ENCODE measurements at regions not wholly inside any gene's neighbourhood (a gene's known extent, or its start where the extent isn't known, plus 50 kb on each side); places are given as distances from the start of the nearest gene placed in this dataset.

- Mint-ChIP-seq H3K4me3 (no peak overlapping the region), H3K4me1 (no peaks in the 10 kb centered on the region), H3K27ac (no peak overlapping the region), H3K9me3 (no peaks in the 10 kb centered on the region), H3K27me3 (no peaks in the 10 kb centered on the region), H3K36me3 (ENCODE audit: low read depth) (no peaks in the 10 kb centered on the region)
- ATAC-seq (replicated peaks), result no peak
Observed at GRCh38 chr10:29753283-29753682, 118.5 kb upstream of the SVIL start.

DNA sequence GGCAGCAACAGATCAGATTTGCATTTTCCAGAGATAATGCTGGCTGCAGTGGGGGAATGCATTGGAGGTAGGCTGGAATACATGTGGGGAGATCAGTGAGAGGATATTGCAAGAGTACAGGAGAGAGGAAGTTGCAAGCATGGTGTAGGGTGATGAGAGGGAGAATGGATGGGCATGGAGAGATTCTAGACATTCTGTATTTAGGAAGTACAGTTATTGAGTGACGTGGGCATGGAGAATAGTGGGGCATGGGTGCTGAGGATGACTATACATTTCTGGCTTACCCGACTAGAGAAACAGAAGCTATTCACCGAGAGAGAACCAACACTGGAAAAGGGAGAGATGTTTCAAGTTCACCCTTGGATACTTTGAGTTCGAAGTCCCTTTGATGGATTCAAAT is 116.9 kb upstream of the SVIL start:
- H3K4me3 Mint-ChIP-seq, result no peak overlapping the region
- no peaks in the 10 kb centered on the region for H3K4me1 Mint-ChIP-seq
- ATAC-seq (replicated peaks), result no peak
- H3K36me3 Mint-ChIP-seq (ENCODE audit: low read depth), result no peaks in the 10 kb centered on the region
- H3K27ac Mint-ChIP-seq, result no peak overlapping the region
- no peaks in the 10 kb centered on the region for H3K9me3 Mint-ChIP-seq
- H3K27me3 Mint-ChIP-seq, result no peaks in the 10 kb centered on the region

GRCh38 chr10:29751240-29751639 is 116.5 kb upstream of the SVIL start:
- Mint-ChIP-seq H3K36me3 (ENCODE audit: low read depth) (no peaks in the 10 kb centered on the region), H3K4me3 (no peak overlapping the region), H3K27me3 (no peaks in the 10 kb centered on the region), H3K9me3 (no peaks in the 10 kb centered on the region), H3K27ac (no peak overlapping the region), H3K4me1 (no peaks in the 10 kb centered on the region)
- ATAC-seq (replicated peaks), result no peak

- no peaks in the 10 kb centered on the region for H3K36me3 Mint-ChIP-seq (ENCODE audit: low read depth)
- H3K9me3 Mint-ChIP-seq, result no peaks in the 10 kb centered on the region
- no peaks in the 10 kb centered on the region for H3K4me1 Mint-ChIP-seq
- ATAC-seq (replicated peaks), result no peak
- no peak overlapping the region for H3K27ac Mint-ChIP-seq
- no peaks in the 10 kb centered on the region for H3K27me3 Mint-ChIP-seq
- no peak overlapping the region for H3K4me3 Mint-ChIP-seq
Observed at GRCh38 chr10:29749150-29749549, 114.4 kb upstream of the SVIL start.

GRCh38 chr10:29748109-29748650 is 113.4 kb upstream of the SVIL start:
- no peaks in the 10 kb centered on the region for H3K9me3 Mint-ChIP-seq
- no peaks in the 10 kb centered on the region for H3K36me3 Mint-ChIP-seq (ENCODE audit: low read depth)
- H3K27me3 Mint-ChIP-seq, result no peaks in the 10 kb centered on the region
- no peaks in the 10 kb centered on the region for H3K4me1 Mint-ChIP-seq
- no peak overlapping the region for H3K4me3 Mint-ChIP-seq
- no peak overlapping the region for H3K27ac Mint-ChIP-seq
- no peak for ATAC-seq (replicated peaks)

DNA sequence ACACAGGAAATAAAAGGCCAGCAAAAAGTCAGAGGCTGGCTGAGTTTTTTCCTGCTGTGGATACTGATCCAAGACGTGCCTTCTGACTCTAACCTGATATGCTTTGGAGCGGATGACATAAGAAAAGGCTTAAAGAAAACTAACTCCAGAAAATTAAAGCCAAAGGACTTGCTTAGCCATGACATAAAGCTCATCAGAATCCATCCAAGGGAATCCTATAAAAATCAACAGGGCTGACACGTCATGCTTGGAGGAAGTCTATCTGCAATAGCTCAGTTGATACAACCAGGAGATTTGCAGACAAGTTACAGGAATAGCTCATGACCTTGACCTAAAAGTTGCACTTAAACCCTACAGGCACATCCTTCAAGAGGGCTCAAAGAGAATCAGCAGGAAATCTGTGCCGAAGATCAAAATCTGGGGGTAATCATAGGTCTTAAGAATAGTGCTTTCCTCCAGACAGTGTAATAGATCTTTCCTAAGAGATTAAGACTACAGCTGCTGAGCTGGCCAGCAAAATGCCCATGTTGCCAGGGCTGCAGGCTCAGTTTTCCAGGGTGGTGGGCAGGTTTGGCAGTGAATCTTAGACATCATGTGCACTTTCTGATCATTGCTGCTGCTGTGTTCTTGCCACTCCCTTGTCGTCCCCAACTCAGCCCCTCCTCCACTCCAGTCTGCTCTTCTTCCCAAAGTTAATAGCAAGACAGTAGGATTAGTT is 111.5 kb upstream of the SVIL start:
- Mint-ChIP-seq H3K27ac (no peak overlapping the region), H3K4me3 (no peak overlapping the region), H3K4me1 (no peaks in the 10 kb centered on the region)

DNA sequence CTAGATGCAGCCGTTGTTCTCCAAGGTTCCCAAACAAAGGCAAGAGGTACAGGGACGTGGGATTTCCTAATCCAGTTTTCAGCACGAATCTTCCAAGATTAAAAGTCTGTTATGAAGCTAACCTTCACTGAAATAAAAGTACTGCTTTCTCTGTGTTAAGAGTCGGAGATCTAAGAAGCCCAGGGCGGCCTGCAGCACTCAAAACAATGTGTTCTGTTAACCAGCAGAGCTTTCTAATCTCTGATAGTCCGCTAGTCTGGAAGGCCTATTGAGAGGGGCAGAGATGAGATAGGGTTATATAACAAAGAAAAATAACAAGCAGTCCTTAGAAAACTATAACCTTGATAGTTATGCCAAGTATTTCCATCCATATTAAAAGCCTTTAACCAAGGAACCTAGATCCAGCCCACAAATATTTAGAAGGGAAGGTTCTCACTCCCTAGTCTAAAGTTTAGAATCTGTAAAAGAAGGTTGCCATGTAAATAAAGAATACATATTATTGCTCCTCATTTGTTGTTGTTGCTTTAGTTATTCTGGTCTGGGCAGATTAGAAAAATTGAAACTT is 106.3 kb upstream of the SVIL start:
- Mint-ChIP-seq H3K4me1 (no peaks in the 10 kb centered on the region), H3K36me3 (ENCODE audit: low read depth) (no peaks in the 10 kb centered on the region), H3K27ac (no peak overlapping the region), H3K9me3 (no peaks in the 10 kb centered on the region), H3K27me3 (no peaks in the 10 kb centered on the region), H3K4me3 (no peak overlapping the region)
- no peak for ATAC-seq (replicated peaks)

More for the DNA sequence above, 111.5 kb upstream of the SVIL start:
- Mint-ChIP-seq H3K9me3 (no peaks in the 10 kb centered on the region), H3K36me3 (ENCODE audit: low read depth) (no peaks in the 10 kb centered on the region), H3K27me3 (no peaks in the 10 kb centered on the region)
- no peak for ATAC-seq (replicated peaks)

DNA sequence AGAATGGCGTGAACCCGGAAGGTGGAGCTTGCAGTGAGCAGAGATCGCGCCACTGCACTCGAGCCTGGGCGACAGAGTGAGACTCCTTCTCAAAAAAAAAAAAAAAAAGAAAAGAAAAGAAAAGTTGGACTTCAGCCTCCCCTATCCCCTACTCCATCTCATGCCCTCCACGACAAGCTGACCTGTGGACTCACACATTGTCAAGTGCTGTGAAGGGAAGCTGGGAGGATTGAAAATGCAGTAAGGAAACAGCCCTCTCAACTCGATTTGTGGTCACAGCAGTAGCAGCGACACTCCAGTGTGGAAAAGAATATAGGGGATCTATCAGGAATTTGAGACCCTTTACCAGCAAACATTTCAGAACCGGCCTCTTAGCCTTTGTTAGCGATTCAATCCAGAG is 103.6 kb upstream of the SVIL start:
- no peak for ATAC-seq (replicated peaks)
- Mint-ChIP-seq H3K36me3 (ENCODE audit: low read depth) (no peaks in the 10 kb centered on the region), H3K9me3 (no peaks in the 10 kb centered on the region), H3K4me1 (peaks cover 7% of the 10 kb centered on the region), H3K4me3 (no peak overlapping the region), H3K27me3 (no peaks in the 10 kb centered on the region), H3K27ac (no peak overlapping the region)

DNA sequence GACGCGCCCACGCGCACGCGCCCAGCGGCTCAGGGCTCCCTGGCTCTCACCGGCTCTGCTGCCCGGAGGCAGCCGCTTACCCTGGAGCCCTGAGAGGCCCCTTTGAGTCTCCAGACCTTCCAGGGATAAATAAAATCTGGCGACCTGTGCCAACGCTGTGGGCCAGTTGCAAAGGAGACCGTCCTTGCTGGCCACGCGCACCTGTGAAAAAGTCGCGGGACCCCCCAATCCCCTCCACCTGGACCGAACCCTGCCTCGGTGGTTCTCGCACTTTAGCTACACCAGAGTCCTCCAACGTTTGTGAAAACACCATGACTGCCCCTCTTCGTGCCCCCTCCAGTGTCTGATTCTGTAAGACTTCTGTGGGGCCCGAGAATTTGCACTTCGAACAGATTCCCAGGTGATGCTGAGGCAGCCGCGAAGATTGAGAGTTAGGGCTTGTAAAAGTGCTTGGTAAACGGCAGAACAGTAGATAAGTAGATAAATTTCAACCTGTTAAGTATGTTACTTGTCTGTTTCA is 102.4 kb upstream of the SVIL start:
- Mint-ChIP-seq H3K9me3 (no peaks in the 10 kb centered on the region), H3K27ac (no peak overlapping the region), H3K36me3 (ENCODE audit: low read depth) (no peaks in the 10 kb centered on the region), H3K4me3 (peak overlapping the region; percentile 72), H3K4me1 (peaks cover 8% of the 10 kb centered on the region), H3K27me3 (no peaks in the 10 kb centered on the region)
- ATAC-seq (replicated peaks), result peak; percentile 18

- Mint-ChIP-seq H3K27me3 (no peaks in the 10 kb centered on the region), H3K4me1 (peaks cover 13% of the 10 kb centered on the region), H3K27ac (no peak overlapping the region), H3K9me3 (no peaks in the 10 kb centered on the region), H3K4me3 (peak overlapping the region; percentile 72), H3K36me3 (ENCODE audit: low read depth) (no peaks in the 10 kb centered on the region)
- ATAC-seq (replicated peaks), result peak; percentile 4
Observed at GRCh38 chr10:29736366-29737073, 101.7 kb upstream of the SVIL start.

DNA sequence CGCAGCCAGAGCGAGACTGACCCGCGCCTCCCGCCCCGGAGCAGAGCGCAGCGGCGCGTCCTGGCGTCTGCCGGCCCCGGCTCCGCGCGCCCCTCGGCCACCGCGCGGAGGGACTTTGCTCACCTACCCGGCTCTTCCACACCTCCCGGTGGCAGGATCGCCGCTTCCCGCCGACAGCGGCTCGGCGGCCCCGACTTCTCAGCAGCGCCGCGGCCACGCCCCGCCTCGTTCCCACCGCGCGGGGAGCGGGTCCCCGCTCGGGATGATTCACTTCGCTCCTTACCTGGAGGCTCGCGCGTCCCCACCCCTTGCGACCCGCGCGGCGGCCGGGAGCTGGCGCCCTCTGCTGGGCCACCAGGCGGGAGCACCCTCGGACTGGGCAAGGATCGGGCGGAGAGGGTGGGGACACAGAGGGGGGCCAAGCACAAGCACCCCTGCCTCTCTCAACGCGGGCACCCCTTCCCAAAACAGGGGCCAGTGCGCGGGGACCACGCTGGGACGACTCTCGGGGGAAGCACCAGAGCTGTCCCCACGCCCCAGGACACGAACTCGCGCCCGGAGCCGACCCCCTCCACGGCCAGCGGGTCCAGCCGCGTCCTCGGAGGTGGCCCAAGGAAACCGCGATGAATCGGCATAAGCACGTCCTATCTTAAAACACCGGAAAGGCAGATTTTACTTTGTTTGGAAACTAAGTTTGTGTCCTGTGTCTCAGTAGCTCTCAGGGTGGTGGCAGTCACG is 101.0 kb upstream of the SVIL start:
- peaks cover 13% of the 10 kb centered on the region for H3K4me1 Mint-ChIP-seq
- no peaks in the 10 kb centered on the region for H3K36me3 Mint-ChIP-seq (ENCODE audit: low read depth)
- H3K27ac Mint-ChIP-seq, result no peak overlapping the region
- H3K27me3 Mint-ChIP-seq, result no peaks in the 10 kb centered on the region
- H3K9me3 Mint-ChIP-seq, result no peaks in the 10 kb centered on the region
- ATAC-seq (replicated peaks), result peak; percentile 89
- H3K4me3 Mint-ChIP-seq, result peak overlapping the region; percentile 72

DNA sequence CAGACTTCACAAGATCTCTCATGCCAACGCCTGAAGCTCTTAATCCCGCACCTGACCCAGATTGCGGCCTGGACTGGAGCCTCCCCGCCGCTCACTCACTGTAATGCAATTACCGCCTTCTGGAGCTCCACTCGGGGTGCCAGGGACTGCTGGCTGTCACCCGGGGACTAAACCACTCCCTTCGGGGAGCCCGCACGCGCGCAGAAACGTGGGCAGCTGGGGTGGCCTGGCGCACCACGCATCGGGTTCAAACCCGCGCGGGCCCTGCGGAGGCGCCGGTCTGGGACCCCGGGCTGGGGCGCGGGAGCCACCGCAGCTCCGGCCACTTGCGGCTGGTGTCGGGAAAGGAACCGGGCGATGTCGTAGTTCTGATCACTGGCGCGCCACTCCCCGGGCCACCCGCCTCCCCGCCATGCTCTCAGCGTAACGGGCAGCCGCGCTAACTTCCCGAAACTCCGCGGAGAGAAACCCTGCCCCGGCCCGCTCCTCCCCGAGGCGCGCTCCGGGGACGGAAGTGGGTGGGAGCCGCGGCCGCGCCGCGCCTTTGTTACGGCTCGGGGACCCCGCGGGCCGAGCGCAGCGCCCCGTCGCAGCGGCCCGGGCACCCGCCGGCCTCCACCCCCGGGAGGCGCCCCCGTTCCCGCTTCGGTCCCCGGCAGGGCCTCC is 100.3 kb upstream of the SVIL start:
- H3K4me1 Mint-ChIP-seq, result peaks cover 13% of the 10 kb centered on the region
- peak; percentile 67 for ATAC-seq (replicated peaks)
- peak overlapping the region; percentile 34 for H3K27ac Mint-ChIP-seq
- H3K4me3 Mint-ChIP-seq, result peak overlapping the region; percentile 79
- no peaks in the 10 kb centered on the region for H3K27me3 Mint-ChIP-seq
- H3K9me3 Mint-ChIP-seq, result no peaks in the 10 kb centered on the region
- H3K36me3 Mint-ChIP-seq (ENCODE audit: low read depth), result no peaks in the 10 kb centered on the region

- Mint-ChIP-seq H3K9me3 (no peaks in the 10 kb centered on the region), H3K27ac (peak overlapping the region; percentile 34), H3K27me3 (no peaks in the 10 kb centered on the region), H3K4me1 (peaks cover 13% of the 10 kb centered on the region), H3K36me3 (ENCODE audit: low read depth) (no peaks in the 10 kb centered on the region), H3K4me3 (peak overlapping the region; percentile 79)
- no peak for ATAC-seq (replicated peaks)
Observed at GRCh38 chr10:29734640-29734961, 99.8 kb upstream of the SVIL start.

DNA sequence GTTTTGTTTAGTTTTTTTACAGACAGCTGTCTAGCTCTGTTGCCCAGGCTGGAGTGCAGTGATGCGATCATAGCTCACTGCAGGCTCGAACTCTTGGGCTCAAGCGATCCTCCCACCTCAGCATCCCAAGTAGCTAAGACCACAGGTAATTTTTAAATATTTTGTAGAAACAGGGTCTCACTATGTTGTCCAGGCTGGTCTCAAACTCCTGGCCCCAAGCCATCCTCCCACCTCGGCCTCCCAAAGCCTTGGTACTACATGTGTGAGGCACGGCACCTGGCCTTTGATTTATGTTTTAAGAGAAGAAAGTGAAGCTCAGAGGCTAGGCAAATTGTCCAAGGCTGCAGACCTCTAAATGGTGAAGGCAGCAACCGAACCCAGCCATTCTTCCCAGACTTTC is 98.6 kb upstream of the SVIL start:
- no peaks in the 10 kb centered on the region for H3K36me3 Mint-ChIP-seq (ENCODE audit: low read depth)
- peak overlapping the region; percentile 79 for H3K4me3 Mint-ChIP-seq

More for the DNA sequence above, 98.6 kb upstream of the SVIL start:
- ATAC-seq (replicated peaks), result no peak
- Mint-ChIP-seq H3K9me3 (no peaks in the 10 kb centered on the region), H3K27ac (no peak overlapping the region), H3K4me1 (peaks cover 17% of the 10 kb centered on the region), H3K27me3 (no peaks in the 10 kb centered on the region)
